ENCODE measurements at regions not wholly inside any gene's neighbourhood (a gene's known extent, or its start where the extent isn't known, plus 50 kb on each side); places are given as distances from the start of the nearest gene placed in this dataset.
A peak's percentile ranks its signal among the peaks of the same experiment; 100 is the strongest.

- TF ChIP-seq DBP (CRISPR knock-in tag; IDR thresholded peaks at IDR 0.05; ENCODE audit: not compliant biosample characterization) (no peak), AHDC1 (CRISPR knock-in tag; IDR thresholded peaks at IDR 0.05; ENCODE audit: borderline replicate concordance) (no peak), ZZZ3 (CRISPR knock-in tag; IDR thresholded peaks at IDR 0.05; ENCODE audit: borderline replicate concordance) (peak; percentile 85; the same call in 1 of the 2 replicates), KDM5B (CRISPR knock-in tag; IDR thresholded peaks at IDR 0.05; ENCODE audit: borderline replicate concordance) (peak; percentile 89; the same call in 1 of the 2 replicates), MTA1 (CRISPR knock-in tag; IDR thresholded peaks at IDR 0.05; ENCODE audit: borderline replicate concordance) (peak; percentile 100), GRHL1 (CRISPR knock-in tag; conservative IDR thresholded peaks at IDR 0.05) (no peak), ZNF34 (CRISPR knock-in tag; IDR thresholded peaks at IDR 0.05; ENCODE audit: borderline replicate concordance) (peak; percentile 82; the same call in 1 of the 2 replicates), ZNF720 (CRISPR knock-in tag; IDR thresholded peaks at IDR 0.05) (no peak), JUN (CRISPR knock-in tag; IDR thresholded peaks at IDR 0.05) (peak; percentile 90), REL (CRISPR knock-in tag; conservative IDR thresholded peaks at IDR 0.05) (no peak), NR2F2 (IDR thresholded peaks at IDR 0.05; ENCODE audit: borderline replicate concordance, low read depth) (peak; percentile 82), ZNF460 (CRISPR knock-in tag; IDR thresholded peaks at IDR 0.05; ENCODE audit: borderline replicate concordance) (no peak), LRRFIP1 (CRISPR knock-in tag; conservative IDR thresholded peaks at IDR 0.05) (no peak), MIER2 (CRISPR knock-in tag; IDR thresholded peaks at IDR 0.05) (0 out of 2 replicates have a peak, but pooled peaks have one; percentile 60), ZBTB25 (CRISPR knock-in tag; IDR thresholded peaks at IDR 0.05) (peak; percentile 81), NCOA2 (CRISPR knock-in tag; IDR thresholded peaks at IDR 0.05) (peak; percentile 93)
These were observed 85.6 kb upstream of the CIBAR2 start (continued) for GRCh38 chr16:85197611-85198566.
